Right hindlimb (tissue), 1 donor: ENCODE measurements at regions not wholly inside any gene's neighbourhood (a gene's known extent, or its start where the extent isn't known, plus 50 kb on each side); places are given as distances from the start of the nearest gene placed in this dataset.
"Not testable (repeated sequence)": the region's sequence is repeated elsewhere in the genome, so short reads cannot be mapped to it uniquely, and the experiment has no call there.

Source experiments
- DNase-seq: peaks from one replicate; pipeline ENCODE4 v3.0.0-alpha.2; 2018

DNA sequence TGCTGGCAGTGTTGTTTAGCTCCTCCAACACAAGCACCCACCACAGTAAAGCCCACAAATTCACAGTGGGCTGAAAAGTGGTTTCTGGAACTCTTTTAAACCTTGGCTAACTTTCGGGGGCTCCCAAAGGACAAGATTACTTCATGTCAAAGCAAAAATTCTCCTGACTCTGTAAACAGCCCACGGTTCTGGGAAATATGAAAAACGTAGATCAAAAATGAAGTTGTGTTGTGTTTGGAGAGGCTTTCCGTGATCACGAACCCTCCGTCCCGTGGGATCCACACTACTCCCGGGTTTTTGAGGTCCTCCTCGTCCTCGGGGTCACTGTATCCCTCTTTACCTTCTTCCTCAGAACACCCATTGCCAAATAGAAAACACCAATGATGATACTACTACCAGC lies 159.0 kb upstream of the RUNX1 start:
- no peak for DNase-seq

DNA sequence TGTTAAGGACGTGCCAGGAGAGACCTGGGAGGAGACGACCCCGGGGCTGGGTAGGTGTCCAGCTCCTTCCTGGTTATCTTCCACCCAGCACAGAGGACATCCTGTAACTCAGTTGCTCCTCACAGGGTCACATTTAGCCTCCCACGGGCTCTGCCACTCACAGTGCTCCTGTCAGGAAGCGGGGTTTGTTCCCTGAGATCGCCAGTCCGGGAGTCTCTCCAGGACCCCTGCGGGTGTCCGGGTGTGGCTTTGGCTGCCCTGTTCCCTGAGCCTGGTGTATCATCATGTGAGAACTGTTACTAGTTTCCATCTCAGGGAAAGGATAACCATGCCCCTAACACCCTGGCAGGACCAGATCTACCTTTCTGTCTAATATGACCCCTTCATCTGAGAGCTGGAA lies 158.2 kb upstream of the RUNX1 start:
- no peak for DNase-seq

DNA sequence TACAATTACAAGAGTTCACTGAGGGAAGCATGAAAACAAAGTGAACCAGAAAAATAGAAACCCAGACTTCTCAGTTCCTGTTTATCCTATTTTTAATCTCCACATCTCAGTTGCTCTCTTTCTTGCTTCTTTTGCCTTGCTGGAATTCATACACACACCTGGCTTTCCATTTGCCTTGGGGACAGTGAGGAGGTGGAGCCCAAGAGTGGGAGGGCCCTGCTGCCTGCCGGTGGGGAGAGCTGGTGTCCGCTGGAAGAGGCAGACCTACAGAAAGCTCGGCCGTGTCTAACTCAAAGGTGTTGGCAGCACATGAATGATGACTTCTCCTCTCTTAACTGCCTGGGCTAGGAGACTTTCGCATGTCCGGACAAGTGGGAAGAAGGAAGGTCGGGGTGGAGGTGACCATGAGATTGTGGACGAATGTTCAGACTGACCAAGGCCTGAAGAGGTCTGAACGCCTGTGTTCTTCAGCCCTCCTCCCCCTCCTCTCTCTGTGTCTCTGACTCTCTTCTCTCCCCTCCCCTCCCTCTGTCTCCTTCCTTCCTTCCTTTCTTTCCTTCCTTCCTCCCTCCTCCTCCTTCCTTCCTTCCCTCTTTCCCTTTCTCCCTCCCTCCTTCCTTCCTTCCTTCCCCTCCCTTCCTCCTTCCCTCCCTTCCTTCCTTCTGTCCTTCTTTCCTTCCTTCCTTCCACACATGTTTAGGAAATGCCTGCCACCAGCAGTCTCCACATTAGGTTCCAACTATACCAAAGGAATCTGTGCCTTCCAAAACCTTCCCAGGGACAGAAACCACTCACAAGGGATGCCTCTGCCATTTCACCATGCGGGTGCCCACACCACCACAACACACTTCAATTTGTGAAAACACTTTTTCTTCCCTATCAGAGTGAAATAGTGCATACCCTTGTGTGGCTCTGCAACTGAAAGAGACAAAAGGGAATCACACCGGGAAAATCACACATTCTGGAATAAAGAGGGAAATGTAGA lies 157.3 kb upstream of the RUNX1 start:
- DNase-seq = peak; percentile 50

DNA sequence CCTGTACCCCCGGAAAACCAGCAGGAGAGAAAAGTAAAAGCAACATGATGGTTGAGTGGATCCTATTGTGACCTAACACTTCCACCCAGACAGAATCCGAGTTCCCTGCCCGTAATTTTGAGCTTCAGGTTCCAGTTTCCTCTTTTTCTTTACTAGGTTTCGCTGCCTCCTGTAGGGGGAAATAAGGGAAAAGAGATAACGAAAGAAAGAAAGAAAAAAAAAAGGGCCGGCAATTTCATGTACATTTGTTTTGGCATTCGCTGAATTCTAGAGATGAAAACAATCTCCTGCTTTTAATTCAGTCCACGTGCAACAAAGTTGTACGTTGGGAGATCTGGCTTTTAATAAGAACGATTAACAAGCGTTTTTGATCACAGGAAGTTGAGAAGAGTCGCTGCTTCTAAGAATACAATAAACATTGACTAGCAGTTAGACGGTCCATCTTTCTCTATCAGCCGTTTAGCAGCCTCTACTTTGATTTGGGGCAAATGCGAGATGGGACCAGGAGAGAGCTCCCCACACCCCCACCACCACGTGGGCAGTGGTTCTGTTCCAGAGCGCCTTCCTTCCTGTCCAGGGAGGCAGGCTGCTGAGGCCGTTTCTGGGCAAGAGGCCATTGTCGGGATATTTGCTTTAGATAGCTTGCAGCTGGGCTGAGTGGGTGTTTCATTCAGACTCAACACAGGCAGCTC lies 155.9 kb upstream of the RUNX1 start:
- DNase-seq = peak; percentile 92

DNA sequence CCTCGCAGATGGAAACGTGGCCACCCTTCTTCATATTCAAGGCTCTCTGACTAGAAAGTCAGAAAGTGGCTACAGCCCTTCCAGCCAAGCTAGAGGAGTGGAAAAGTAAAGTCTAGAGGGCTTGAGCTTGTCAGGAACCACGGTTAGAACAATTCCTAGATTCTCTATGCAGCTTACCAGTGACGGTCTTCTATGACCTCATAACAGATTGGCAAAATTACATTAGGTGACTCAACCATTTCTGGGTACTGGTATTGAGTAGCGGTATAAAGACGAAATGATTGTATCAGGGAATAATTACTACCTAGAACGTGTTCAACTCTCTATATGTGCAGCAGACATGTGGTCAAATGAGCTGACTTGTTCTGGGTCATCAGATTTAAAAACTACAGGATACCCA lies 155.0 kb upstream of the RUNX1 start:
- no peak for DNase-seq

DNA sequence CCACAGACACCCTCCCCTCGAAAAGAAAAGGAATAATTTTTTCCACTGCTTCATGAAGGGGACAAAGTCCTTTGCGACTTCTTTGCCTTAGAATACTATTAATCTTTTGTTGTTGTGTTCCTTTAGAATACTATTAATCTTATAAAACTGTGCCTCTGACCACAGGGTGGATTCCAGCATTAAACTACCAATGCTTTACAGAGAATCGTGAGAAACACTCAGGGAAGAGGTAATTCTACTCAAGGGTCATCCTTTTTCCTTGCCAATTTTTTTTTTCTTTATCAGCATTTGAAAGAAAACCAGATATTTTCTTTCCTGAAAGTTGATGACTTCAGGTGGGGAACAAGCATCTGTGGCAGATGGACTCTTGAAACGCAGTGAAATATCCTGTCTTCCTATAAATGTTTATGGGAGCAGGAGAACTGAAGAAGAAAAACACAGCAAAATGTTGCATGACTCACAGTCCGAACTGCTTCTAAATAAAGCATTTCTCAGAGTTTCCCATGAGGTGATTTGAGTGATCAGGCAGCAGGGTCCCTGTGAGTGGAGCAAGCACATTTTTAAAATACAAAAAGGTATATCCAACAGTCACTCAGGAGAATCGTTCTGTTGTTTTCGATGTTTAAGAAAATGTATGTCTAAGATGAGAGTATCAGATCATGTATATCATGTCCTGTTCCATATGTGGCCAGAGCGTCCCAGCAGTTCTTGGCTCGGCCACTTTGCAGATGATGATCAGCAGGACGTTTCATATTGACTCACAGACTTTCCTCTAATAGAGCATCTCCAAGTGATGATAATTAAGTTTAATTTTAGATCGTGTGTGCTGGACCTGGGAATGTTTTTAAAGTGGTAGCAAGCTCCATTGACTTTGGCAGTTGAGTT lies 154.2 kb upstream of the RUNX1 start:
- no peak for DNase-seq

DNA sequence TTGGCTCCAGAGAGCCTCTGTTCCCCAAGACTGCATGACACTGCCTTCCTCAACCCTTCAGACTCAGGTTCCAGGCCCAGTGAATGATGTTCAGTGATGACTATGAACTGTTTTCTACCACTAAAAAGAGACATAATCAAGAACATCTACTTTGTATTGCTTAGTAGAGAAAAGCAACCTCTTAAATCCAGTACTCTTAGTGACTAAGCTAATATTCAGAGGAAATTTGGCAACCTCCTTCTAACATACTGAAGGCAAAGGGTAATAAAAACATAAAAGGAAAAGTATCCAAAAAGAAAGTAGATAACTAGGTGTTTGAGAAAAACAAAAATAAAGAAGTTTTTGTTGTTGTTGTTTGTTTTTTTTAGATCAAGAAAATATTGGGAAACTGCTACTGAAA lies 153.3 kb upstream of the RUNX1 start:
- no peak for DNase-seq

DNA sequence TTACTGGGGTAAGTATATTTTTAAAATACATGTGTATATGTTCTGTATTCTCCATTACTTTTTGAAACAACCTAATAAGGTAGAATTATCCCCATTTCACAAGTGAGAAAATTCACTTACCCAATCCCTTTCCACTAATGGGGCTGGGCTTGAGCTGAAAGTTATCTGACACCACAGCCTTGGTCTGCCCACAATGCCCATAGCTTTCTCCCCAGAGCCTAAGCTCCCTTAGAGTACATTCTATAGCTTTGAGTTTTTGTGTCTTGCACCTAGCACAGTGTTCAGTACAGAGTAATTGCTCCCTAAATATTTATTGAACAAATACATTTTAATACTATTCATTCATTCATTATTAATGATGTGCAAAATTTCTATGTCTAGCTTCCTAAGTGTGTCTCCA lies 152.7 kb upstream of the RUNX1 start:
- DNase-seq = no peak

DNA sequence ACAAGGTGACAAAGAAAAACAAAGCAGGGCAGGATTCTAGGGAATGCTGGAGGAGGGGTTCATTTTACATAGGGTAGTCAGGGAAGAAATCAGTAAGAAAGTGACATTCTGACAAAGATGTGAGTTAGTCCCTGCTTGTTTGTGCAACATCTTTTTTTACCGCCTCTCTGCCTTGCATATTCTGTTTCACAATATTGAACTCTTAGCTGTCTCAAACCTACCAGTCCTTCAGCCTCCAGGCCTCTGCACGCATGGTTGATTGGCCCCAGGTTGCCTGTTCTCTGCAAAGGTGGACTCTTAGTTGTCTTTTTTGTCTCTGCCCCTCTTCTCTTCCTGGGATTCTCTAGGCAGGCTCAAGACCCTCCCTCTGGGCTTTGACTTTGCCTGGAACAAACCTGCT lies 152.2 kb upstream of the RUNX1 start:
- DNase-seq = no peak

DNA sequence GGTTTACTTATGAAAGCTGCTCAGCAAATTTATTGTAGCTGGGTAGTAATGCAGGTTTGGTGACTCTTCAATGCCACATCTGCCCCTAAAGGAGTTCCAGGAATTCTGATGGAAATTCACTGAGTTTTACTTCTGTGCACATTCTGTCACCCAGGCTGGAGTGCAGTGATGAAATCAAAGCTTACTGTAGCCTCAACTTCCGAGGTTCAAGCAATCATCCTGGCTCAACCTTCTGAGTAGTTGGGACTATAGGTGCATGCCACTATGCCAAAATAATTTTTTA lies 150.6 kb upstream of the RUNX1 start:
- no peak for DNase-seq

DNA sequence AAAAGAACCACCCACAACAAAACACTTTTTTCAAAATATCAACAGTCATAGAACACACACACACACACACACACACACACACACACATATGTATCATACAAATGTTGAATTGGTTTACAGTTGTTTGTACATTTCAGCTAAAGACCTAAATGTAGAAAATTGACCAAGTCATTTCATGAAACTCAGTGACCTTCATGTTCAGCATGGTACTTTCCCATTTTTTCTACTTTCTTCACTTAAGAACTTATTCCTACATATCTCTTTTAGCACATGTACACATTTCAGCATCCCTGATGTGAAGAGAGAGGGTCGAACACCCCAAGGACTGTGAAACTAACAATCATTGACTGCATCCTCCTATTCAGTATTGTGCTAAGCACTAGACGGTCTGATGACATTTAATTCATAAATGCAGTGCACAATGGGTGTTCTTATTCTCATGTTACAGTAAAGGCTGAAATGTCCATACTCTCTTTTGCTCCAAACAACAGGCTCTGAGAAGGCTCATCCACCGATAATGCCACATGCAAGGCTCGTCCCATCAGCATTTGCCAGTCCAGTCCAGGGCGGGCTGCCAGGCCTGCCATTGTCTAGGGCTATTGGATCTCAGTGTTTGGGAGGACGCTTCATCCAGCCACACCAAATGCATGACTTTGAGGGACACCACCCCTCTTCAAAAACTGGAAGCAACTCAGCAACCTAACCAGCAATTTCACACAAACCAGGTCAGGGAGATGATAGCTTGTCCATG lies 150.1 kb upstream of the RUNX1 start:
- no peak for DNase-seq

DNA sequence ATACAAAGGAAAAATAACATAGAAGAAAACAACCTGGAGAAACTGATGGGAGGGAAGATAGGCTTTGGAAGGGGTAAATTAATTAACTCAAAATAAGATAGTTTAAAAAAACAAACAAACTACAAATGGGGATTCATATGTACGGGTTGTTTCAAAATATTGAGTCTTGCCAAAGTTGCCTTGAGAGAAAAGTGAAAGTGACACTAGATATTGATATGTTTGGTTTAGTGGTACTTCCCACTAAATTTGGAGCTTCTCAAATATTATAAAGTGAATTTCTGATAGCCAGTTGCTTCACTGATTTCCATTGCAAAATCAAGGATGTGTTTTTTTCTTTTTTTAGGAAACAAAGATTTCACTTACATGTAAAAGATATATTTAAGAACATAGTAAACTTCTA lies 149.5 kb upstream of the RUNX1 start:
- no peak for DNase-seq

DNA sequence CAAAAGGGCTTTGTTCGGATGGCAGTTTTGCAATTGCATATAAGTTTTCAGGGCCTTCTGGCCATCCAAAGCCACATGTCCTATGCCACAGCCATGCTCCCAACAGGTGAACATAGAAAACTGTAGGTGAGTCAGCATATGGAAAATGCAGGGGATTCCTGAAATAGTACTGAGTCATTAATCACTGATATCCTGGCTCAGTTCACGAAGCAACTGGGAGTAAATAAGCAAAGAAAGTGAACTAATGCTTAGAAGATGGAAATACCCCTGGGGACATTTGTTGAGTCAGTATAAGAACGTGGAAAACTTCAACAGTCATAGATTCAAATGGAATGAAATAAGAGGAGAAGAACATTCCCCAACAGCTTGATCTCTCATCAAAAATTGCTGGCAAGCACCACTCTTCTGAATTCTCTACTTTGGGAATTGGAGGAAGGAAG lies 148.9 kb upstream of the RUNX1 start:
- no peak for DNase-seq

DNA sequence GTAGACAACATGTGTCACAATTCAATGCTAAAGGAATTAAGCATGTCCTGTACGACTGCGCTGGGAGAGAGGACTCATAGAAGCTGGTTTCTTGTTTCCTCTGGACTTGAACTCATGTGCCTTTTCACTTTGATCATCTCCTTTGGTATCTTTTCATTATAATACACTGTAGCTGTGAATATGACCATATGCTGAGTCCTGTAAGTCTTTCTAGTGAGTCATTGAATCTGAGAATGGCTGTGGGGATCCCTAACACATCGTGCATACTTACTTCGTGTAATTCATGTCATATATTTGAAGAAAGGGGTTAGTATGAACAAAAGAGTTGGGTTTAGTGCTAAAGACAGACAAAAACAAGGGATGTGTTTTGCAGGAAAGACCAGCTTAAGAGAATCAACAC lies 148.1 kb upstream of the RUNX1 start:
- no peak for DNase-seq

DNA sequence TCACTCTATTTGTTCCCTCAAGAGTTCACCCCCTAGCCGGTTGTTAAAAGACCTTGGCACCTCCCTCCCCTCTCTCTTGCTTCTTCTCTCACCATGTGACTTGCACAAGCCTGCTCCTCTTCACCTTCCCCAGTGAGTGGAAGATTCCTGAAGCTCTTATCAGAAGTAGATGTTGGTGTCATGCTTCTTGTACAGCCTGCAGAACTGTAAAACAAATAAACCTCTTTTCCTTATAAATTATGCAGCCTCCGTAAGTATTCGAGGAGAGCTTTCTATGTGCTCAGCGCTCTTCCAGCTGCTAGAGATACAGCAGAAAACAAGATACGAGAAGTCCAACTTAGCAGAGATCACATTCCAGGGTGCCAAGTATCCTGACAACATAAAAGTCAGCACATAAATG lies 147.0 kb upstream of the RUNX1 start:
- DNase-seq = no peak

DNA sequence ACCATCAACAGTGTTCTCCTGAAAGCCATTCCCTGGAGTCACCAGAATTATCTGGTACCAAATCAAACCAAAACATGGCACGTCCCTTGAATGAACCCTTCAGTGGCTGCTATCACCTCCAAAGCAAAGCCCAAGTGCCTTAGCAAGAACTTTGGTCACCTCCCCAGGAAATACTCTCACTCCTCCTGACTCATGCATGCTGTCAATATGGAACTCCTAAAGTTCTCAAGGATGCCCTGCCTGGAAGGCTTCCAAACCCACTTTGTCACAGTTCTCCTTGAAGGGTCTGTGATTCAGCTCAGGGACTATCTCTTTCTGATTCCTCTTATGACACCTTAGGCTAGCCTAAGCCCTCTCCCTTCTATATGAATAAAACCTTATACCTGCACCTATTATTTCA lies 146.1 kb upstream of the RUNX1 start:
- DNase-seq = no peak

DNA sequence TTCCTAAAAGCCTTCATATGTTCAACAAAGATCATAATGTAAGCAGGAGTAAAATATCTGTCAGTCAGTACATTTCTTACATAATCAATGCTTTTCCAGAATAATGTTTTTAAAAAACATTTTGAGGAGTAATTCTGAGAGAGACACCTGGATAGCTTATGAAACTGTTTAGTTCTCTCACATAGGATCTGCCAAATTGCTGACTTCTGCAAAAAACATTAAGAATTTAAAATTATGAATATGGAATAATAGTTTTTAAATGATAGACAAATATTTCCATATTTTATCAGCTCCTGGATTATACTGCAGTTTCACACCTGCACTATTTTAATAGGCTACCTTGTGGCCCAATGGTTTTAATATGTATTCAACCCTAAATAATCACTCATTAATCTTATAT lies 142.7 kb upstream of the RUNX1 start:
- no peak for DNase-seq

DNA sequence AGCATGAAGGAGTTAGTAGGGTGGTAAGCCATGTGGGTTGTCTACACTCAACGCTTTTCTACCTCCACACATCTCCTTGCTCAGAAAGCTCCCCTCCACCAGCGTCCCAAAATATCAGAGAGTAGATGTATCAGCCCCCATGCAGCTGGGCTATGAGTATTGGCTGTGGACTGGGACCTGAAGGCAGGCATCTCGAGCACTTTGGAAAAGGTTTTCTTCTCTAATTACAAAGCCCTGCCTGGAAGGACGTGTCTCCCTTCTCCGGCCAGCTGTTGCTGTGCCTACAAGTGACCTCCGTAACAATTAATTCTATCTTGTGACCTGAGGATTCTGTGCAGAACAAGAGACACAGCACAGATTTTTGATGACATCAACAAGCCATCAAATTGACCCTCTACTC lies 142.0 kb upstream of the RUNX1 start:
- DNase-seq = no peak

DNA sequence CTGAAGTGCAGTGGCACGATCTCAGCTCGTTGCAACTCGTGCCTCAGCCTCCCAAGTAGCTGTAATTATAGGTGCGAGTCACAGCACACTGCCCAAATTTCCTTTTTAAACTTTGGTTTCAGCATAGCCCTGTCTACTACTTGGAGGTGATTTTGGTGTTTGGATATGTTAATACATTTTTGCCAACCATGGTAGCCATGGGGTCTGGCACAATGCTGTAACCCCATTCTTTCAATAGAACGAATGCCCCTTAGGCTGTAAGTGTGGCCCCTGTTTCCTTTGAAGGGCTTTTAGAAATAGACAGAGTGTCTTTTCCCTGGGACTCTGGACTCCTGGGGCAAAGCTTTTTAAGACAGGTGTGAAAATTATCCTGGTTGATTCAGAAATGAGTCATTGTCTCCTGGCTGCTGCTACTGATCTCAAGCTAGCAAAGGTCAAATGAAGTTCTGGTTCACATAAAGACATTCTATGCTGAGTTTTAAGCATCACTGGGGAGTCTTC lies 141.1 kb upstream of the RUNX1 start:
- no peak for DNase-seq

DNA sequence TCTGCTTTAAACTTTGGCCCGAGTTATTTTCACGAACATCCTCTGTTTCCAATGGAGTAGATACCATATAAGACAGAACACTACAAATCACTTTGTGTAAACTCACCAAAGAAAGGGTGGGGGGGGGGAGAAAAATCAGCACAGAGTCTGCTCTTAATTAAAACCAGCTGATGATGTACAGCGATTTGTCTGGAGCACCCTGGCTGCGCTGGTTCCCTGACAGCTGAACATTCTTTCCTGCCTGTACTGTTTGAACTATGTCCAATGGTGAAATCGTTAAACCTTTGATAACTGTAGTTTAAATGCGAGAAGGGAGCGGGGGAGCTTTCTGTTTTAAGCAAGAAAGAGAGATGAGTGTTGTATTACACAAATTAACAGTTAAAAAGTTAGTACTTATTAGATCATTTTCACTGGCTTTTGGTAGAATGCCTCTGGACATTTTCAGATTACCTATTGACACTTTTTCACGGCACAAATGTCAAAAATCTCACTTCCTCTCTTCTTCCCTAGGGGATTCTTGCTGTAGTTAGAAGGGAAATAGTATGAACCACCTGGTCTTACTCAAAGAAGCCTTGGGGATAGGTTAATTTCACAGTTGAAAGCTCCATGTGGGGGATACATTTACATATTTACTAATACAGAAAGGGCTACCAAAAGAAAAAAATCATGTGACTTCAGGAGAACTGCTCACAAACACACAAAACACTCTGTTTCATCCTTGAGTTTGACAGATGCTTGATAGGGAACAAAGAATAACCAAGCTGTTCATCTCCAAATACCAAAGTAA lies 140.2 kb upstream of the RUNX1 start:
- DNase-seq = peak; percentile 64

DNA sequence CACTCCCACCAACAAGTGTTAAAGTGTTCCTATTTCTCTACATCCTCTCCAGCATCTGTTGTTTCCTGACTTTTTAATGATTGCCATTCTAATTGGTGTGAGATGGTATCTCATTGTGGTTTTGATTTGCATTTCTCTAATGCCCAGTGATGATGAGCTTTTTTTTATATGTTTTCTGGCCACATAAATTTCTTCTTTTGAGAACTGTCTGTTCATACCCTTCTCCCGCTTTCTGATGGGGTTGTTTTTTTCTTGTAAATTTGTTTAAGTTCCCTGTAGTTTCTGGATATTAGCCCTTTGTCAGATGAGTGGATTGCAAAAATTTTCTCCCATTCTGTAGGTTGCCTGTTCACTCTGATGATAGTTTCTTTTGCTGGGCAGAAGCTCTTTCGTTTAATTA lies 134.3 kb upstream of the RUNX1 start:
- DNase-seq = not testable (repeated sequence)
